ENCODE measurements at regions not wholly inside any gene's neighbourhood (a gene's known extent, or its start where the extent isn't known, plus 50 kb on each side); places are given as distances from the start of the nearest gene placed in this dataset.
A peak's percentile ranks its signal among the peaks of the same experiment; 100 is the strongest.

- ATAC-seq (no peak), DNase-seq (no peak)
- Mint-ChIP-seq H3K27me3 (peaks cover 1% of the 10 kb centered on the region), H3K4me1 (peaks cover 27% of the 10 kb centered on the region), H3K36me3 (ENCODE audit: low read depth) (no peaks in the 10 kb centered on the region), H3K9me3 (peaks cover 5% of the 10 kb centered on the region), H3K27ac (no peak overlapping the region), H3K4me3 (no peak overlapping the region)
Observed at GRCh38 chr10:62453274-62453673, 79.1 kb downstream of the ZNF365 start.

GRCh38 chr10:62454687-62455397, 80.7 kb downstream of the ZNF365 start:
- H3K27me3 Mint-ChIP-seq = peaks cover 1% of the 10 kb centered on the region
- DNase-seq (no peak), ATAC-seq (no peak)
- H3K9me3 Mint-ChIP-seq = peaks cover 5% of the 10 kb centered on the region
- H3K4me3 Mint-ChIP-seq = no peak overlapping the region
- H3K36me3 Mint-ChIP-seq (ENCODE audit: low read depth) = no peaks in the 10 kb centered on the region
- H3K4me1 Mint-ChIP-seq = peaks cover 27% of the 10 kb centered on the region
- no peak overlapping the region for H3K27ac Mint-ChIP-seq

GRCh38 chr10:62456611-62457101, 82.5 kb downstream of the ZNF365 start:
- no peak overlapping the region for H3K4me3 Mint-ChIP-seq
- no peaks in the 10 kb centered on the region for H3K36me3 Mint-ChIP-seq (ENCODE audit: low read depth)
- H3K27ac Mint-ChIP-seq = no peak overlapping the region
- ATAC-seq (peak; percentile 33), DNase-seq (no peak)
- H3K27me3 Mint-ChIP-seq = peaks cover 1% of the 10 kb centered on the region
- H3K4me1 Mint-ChIP-seq = peaks cover 22% of the 10 kb centered on the region
- H3K9me3 Mint-ChIP-seq = peaks cover 5% of the 10 kb centered on the region

- H3K4me1 Mint-ChIP-seq = peaks cover 22% of the 10 kb centered on the region
- DNase-seq (no peak), ATAC-seq (no peak)
- no peaks in the 10 kb centered on the region for H3K36me3 Mint-ChIP-seq (ENCODE audit: low read depth)
- H3K27me3 Mint-ChIP-seq = peaks cover 1% of the 10 kb centered on the region
- H3K4me3 Mint-ChIP-seq = no peak overlapping the region
- H3K9me3 Mint-ChIP-seq = peaks cover 5% of the 10 kb centered on the region
- no peak overlapping the region for H3K27ac Mint-ChIP-seq
Observed at GRCh38 chr10:62457196-62457595, 83.0 kb downstream of the ZNF365 start.

- Mint-ChIP-seq H3K27me3 (peaks cover 1% of the 10 kb centered on the region), H3K9me3 (peaks cover 5% of the 10 kb centered on the region), H3K27ac (no peak overlapping the region), H3K4me1 (peaks cover 22% of the 10 kb centered on the region), H3K4me3 (no peak overlapping the region), H3K36me3 (ENCODE audit: low read depth) (no peaks in the 10 kb centered on the region)
- DNase-seq (no peak), ATAC-seq (peak; percentile 52)
Observed at GRCh38 chr10:62457598-62457997, 83.4 kb downstream of the ZNF365 start.

GRCh38 chr10:62459072-62459471, 84.9 kb downstream of the ZNF365 start:
- no peak for ATAC-seq
- no peak overlapping the region for H3K27ac Mint-ChIP-seq
- DNase-seq = no peak
- no peaks in the 10 kb centered on the region for H3K36me3 Mint-ChIP-seq (ENCODE audit: low read depth)
- H3K9me3 Mint-ChIP-seq = no peaks in the 10 kb centered on the region
- peaks cover 22% of the 10 kb centered on the region for H3K4me1 Mint-ChIP-seq
- H3K4me3 Mint-ChIP-seq = no peak overlapping the region
- H3K27me3 Mint-ChIP-seq = peaks cover 1% of the 10 kb centered on the region

- DNase-seq (no peak), ATAC-seq (no peak)
- no peak overlapping the region for H3K27ac Mint-ChIP-seq
- peaks cover 1% of the 10 kb centered on the region for H3K27me3 Mint-ChIP-seq
- peaks cover 22% of the 10 kb centered on the region for H3K4me1 Mint-ChIP-seq
- no peaks in the 10 kb centered on the region for H3K36me3 Mint-ChIP-seq (ENCODE audit: low read depth)
- no peaks in the 10 kb centered on the region for H3K9me3 Mint-ChIP-seq
- no peak overlapping the region for H3K4me3 Mint-ChIP-seq
Observed at GRCh38 chr10:62459500-62459899, 85.3 kb downstream of the ZNF365 start.

- ATAC-seq (no peak), DNase-seq (no peak)
- Mint-ChIP-seq H3K36me3 (ENCODE audit: low read depth) (peaks cover 2% of the 10 kb centered on the region), H3K27me3 (peaks cover 1% of the 10 kb centered on the region), H3K4me1 (peaks cover 22% of the 10 kb centered on the region), H3K27ac (no peak overlapping the region), H3K9me3 (no peaks in the 10 kb centered on the region), H3K4me3 (no peak overlapping the region)
Observed at GRCh38 chr10:62460393-62460792, 86.2 kb downstream of the ZNF365 start.

GRCh38 chr10:62461120-62461519, 87.0 kb downstream of the ZNF365 start:
- Mint-ChIP-seq H3K27me3 (peaks cover 1% of the 10 kb centered on the region), H3K9me3 (no peaks in the 10 kb centered on the region), H3K36me3 (ENCODE audit: low read depth) (peaks cover 2% of the 10 kb centered on the region), H3K4me1 (peaks cover 21% of the 10 kb centered on the region), H3K4me3 (no peak overlapping the region), H3K27ac (no peak overlapping the region)
- DNase-seq = no peak
- no peak for ATAC-seq

GRCh38 chr10:62462461-62462860, 88.3 kb downstream of the ZNF365 start:
- Mint-ChIP-seq H3K4me3 (no peak overlapping the region), H3K4me1 (peaks cover 8% of the 10 kb centered on the region), H3K27me3 (peaks cover 1% of the 10 kb centered on the region), H3K9me3 (no peaks in the 10 kb centered on the region), H3K36me3 (ENCODE audit: low read depth) (peaks cover 2% of the 10 kb centered on the region), H3K27ac (no peak overlapping the region)
- DNase-seq (no peak), ATAC-seq (no peak)

- peaks cover 2% of the 10 kb centered on the region for H3K36me3 Mint-ChIP-seq (ENCODE audit: low read depth)
- no peak overlapping the region for H3K4me3 Mint-ChIP-seq
- H3K27me3 Mint-ChIP-seq = no peaks in the 10 kb centered on the region
- DNase-seq (no peak), ATAC-seq (no peak)
- H3K27ac Mint-ChIP-seq = no peak overlapping the region
- H3K4me1 Mint-ChIP-seq = no peaks in the 10 kb centered on the region
- no peaks in the 10 kb centered on the region for H3K9me3 Mint-ChIP-seq
Observed at GRCh38 chr10:62463364-62463763, 89.2 kb downstream of the ZNF365 start.

GRCh38 chr10:62464308-62464707, 90.1 kb downstream of the ZNF365 start:
- Mint-ChIP-seq H3K4me3 (no peak overlapping the region), H3K27ac (no peak overlapping the region), H3K36me3 (ENCODE audit: low read depth) (peaks cover 2% of the 10 kb centered on the region), H3K27me3 (no peaks in the 10 kb centered on the region), H3K9me3 (no peaks in the 10 kb centered on the region), H3K4me1 (no peaks in the 10 kb centered on the region)
- no peak for DNase-seq
- no peak for ATAC-seq

GRCh38 chr10:62466590-62466989, 92.4 kb downstream of the ZNF365 start:
- Mint-ChIP-seq H3K9me3 (no peaks in the 10 kb centered on the region), H3K4me3 (no peak overlapping the region), H3K4me1 (no peaks in the 10 kb centered on the region), H3K27me3 (no peaks in the 10 kb centered on the region), H3K36me3 (ENCODE audit: low read depth) (peaks cover 2% of the 10 kb centered on the region), H3K27ac (no peak overlapping the region)
- DNase-seq (no peak), ATAC-seq (no peak)

- Mint-ChIP-seq H3K9me3 (no peaks in the 10 kb centered on the region), H3K27me3 (no peaks in the 10 kb centered on the region), H3K4me3 (no peak overlapping the region), H3K4me1 (no peaks in the 10 kb centered on the region), H3K36me3 (ENCODE audit: low read depth) (peaks cover 2% of the 10 kb centered on the region), H3K27ac (no peak overlapping the region)
- DNase-seq = no peak
- ATAC-seq = no peak
Observed at GRCh38 chr10:62467527-62467926, 93.4 kb downstream of the ZNF365 start.

GRCh38 chr10:62471711-62472110, 97.5 kb downstream of the ZNF365 start:
- H3K27ac Mint-ChIP-seq = no peak overlapping the region
- H3K9me3 Mint-ChIP-seq = peaks cover 4% of the 10 kb centered on the region
- H3K27me3 Mint-ChIP-seq = peaks cover 7% of the 10 kb centered on the region
- H3K4me3 Mint-ChIP-seq = no peak overlapping the region
- H3K36me3 Mint-ChIP-seq (ENCODE audit: low read depth) = no peaks in the 10 kb centered on the region
- no peaks in the 10 kb centered on the region for H3K4me1 Mint-ChIP-seq
- DNase-seq = no peak
- no peak for ATAC-seq

GRCh38 chr10:62473241-62473640, 99.1 kb downstream of the ZNF365 start:
- ATAC-seq (no peak), DNase-seq (no peak)
- Mint-ChIP-seq H3K9me3 (peaks cover 4% of the 10 kb centered on the region), H3K4me3 (no peak overlapping the region), H3K4me1 (no peaks in the 10 kb centered on the region), H3K27ac (no peak overlapping the region), H3K27me3 (peaks cover 7% of the 10 kb centered on the region), H3K36me3 (ENCODE audit: low read depth) (no peaks in the 10 kb centered on the region)
